Tibial nerve (tissue), 4 donors: ENCODE measurements at regions not wholly inside any gene's neighbourhood (a gene's known extent, or its start where the extent isn't known, plus 50 kb on each side); places are given as distances from the start of the nearest gene placed in this dataset.
"Not testable (repeated sequence)": the region's sequence is repeated elsewhere in the genome, so short reads cannot be mapped to it uniquely, and the experiment has no call there.

Source experiments
- CTCF ChIP-seq, 5 experiments: fragments of 200-600 bp in 3 of 5; fragments of 450-650 bp in 2 of 5; sonication (generic) in 3 of 5; IDR thresholded peaks; one replicate each; pipeline ENCODE4 v1.5.1; 2016 to 2019; ENCODE audit warnings: antibody characterized with exemption in 5 of 5, mild to moderate bottlenecking in 3 of 5, moderate library complexity in 2 of 5
- EP300 ChIP-seq, 2 donors: sonication (generic); formaldehyde crosslinking; IDR thresholded peaks; one replicate each; pipeline ENCODE4 v1.6.1; 2017; ENCODE audit warnings: antibody characterized with exemption in 2 of 2, mild to moderate bottlenecking in 1 of 2
- POLR2A ChIP-seq, 2 donors: fragments of 450-650 bp; IDR thresholded peaks; one replicate each; pipeline ENCODE4 v1.6.1; 2017; ENCODE audit warnings: antibody characterized with exemption in 2 of 2, mild to moderate bottlenecking in 2 of 2, moderate library complexity in 2 of 2

GRCh38 chr7:90070238-90070637 lies 84.0 kb upstream of the STEAP1 start:
- not testable (repeated sequence) for TF ChIP-seq CTCF, POLR2A, EP300 (IDR thresholded peaks at IDR 0.05)
